IMR-90 (cell line): ENCODE measurements at regions not wholly inside any gene's neighbourhood (a gene's known extent, or its start where the extent isn't known, plus 50 kb on each side); places are given as distances from the start of the nearest gene placed in this dataset.

Source experiments
- ATAC-seq: fragments of 200-7000 bp; cut with Tn5 transposase; 2 replicates; pipeline ENCODE4 v1.9.1; 2020; ENCODE audit warnings: low read depth, mild to moderate bottlenecking, moderate library complexity
- BruUV-seq: library from RNA; stranded (reverse); fragments of 400-500 nt; replicated peaks from 2 replicates; lab custom pipeline; 2021; lab: Mats Ljungman, UMichigan
- CTCF ChIA-PET: fragments of 300-600 bp; formaldehyde crosslinking; extraction: SDS; loops from one replicate; lab custom pipeline; 2021; ENCODE audit warnings: antibody characterized with exemption; lab: Yijun Ruan, JAX
- POLR2A ChIA-PET: fragments of 300-600 bp; sonication (Branson Sonifier 250); formaldehyde crosslinking; loops from one replicate; lab custom pipeline; 2022; ENCODE audit warnings: antibody characterized with exemption; ENCODE audit not compliant: unreplicated experiment; lab: Charles Lee
- DNase-seq: peaks from one replicate; pipeline ENCODE4 v3.0.0; 2013
- H2AFZ ChIP-seq: replicated peaks from 2 replicates; pipeline ENCODE3; 2013; ENCODE audit warnings: low read length, mild to moderate bottlenecking; ENCODE audit not compliant: poor library complexity
- H2AK5ac ChIP-seq: 2 replicates; pipeline ENCODE4 v1.6.1; 2013; ENCODE audit warnings: low read depth, low read length, inconsistent platforms
- H2AK9ac ChIP-seq: replicated peaks from 2 replicates; pipeline ENCODE3; 2013; ENCODE audit warnings: mild to moderate bottlenecking, low read depth, low read length, moderate library complexity; ENCODE audit not compliant: poor library complexity
- H2BK120ac ChIP-seq: 2 replicates; pipeline ENCODE4 v1.6.1; 2013; ENCODE audit warnings: low read depth, low read length, inconsistent platforms
- H2BK15ac ChIP-seq: 3 replicates; pipeline ENCODE4 v1.6.1; 2013; ENCODE audit warnings: low read depth, low read length, inconsistent platforms
- H2BK20ac ChIP-seq: 2 replicates; pipeline ENCODE4 v1.6.1; 2013; ENCODE audit warnings: low read depth, mild to moderate bottlenecking, inconsistent platforms, low read length, moderate library complexity
- H2BK5ac ChIP-seq: 2 replicates; pipeline ENCODE4 v1.6.1; 2013; ENCODE audit warnings: mild to moderate bottlenecking, low read depth, low read length, inconsistent platforms; ENCODE audit not compliant: poor library complexity, severe bottlenecking
- H3K14ac ChIP-seq: replicated peaks from 2 replicates; pipeline ENCODE4 v1.6.1; 2013; ENCODE audit warnings: low read depth, low read length, inconsistent platforms
- H3K18ac ChIP-seq: 2 replicates; pipeline ENCODE4 v1.6.1; 2013; ENCODE audit warnings: low read depth, low read length, control low read depth
- H3K23ac ChIP-seq: 2 replicates; pipeline ENCODE4 v1.6.1; 2013; ENCODE audit warnings: low read depth, low read length, inconsistent platforms
- H3K27ac ChIP-seq: 2 replicates; pipeline ENCODE4 v1.5.1; 2013; ENCODE audit warnings: mild to moderate bottlenecking, control low read depth, low read length; ENCODE audit not compliant: insufficient read depth
- H3K27me3 ChIP-seq: 2 replicates; pipeline ENCODE4 v1.6.1; 2013; ENCODE audit warnings: low read length; ENCODE audit not compliant: control insufficient read depth, insufficient read depth
- H3K36me3 ChIP-seq: 2 replicates; pipeline ENCODE4 v1.6.1; 2013; ENCODE audit warnings: low read length, mixed read lengths; ENCODE audit not compliant: control insufficient read depth, insufficient read depth
- H3K4ac ChIP-seq: 2 replicates; pipeline ENCODE4 v1.6.1; 2013; ENCODE audit warnings: low read depth, low read length, inconsistent platforms
- H3K4me1 ChIP-seq: 2 replicates; pipeline ENCODE4 v1.6.1; 2013; ENCODE audit warnings: low read length, mixed read lengths; ENCODE audit not compliant: control insufficient read depth, insufficient read depth
- H3K4me2 ChIP-seq: 2 replicates; pipeline ENCODE4 v1.6.1; 2013; ENCODE audit warnings: low read depth, mild to moderate bottlenecking, control low read depth, low read length, moderate library complexity
- H3K4me3 ChIP-seq: 2 replicates; pipeline ENCODE4 v1.5.1; 2013; ENCODE audit warnings: low read depth, mild to moderate bottlenecking, control low read depth, low read length, moderate library complexity; ENCODE audit not compliant: insufficient read depth
- H3K56ac ChIP-seq: 2 replicates; pipeline ENCODE4 v1.6.1; 2013; ENCODE audit warnings: low read length, inconsistent platforms; ENCODE audit not compliant: insufficient read depth; ENCODE audit errors: extremely low read depth
- H3K79me1 ChIP-seq, 2 experiments: 2 replicates each; pipeline ENCODE4 v1.6.1; 2013; ENCODE audit warnings: low read length in 2 of 2, inconsistent platforms in 1 of 2, low read depth in 1 of 2
- H3K9ac ChIP-seq: 2 replicates; pipeline ENCODE4 v1.6.1; 2013; ENCODE audit warnings: low read depth, low read length, control low read depth
- H3K9me1 ChIP-seq: 2 replicates; pipeline ENCODE4 v1.6.1; 2013; ENCODE audit warnings: low read length, inconsistent platforms; ENCODE audit not compliant: insufficient read depth
- H3K9me3 ChIP-seq: 2 replicates; pipeline ENCODE4 v1.6.1; 2013; ENCODE audit warnings: low read length; ENCODE audit not compliant: control insufficient read depth, insufficient read depth
- H4K20me1 ChIP-seq: 2 replicates; pipeline ENCODE4 v1.6.1; 2013; ENCODE audit warnings: low read length, inconsistent platforms; ENCODE audit not compliant: insufficient read depth
- H4K5ac ChIP-seq: 2 replicates; pipeline ENCODE4 v1.6.1; 2013; ENCODE audit warnings: mild to moderate bottlenecking, low read depth, low read length, control low read depth
- H4K8ac ChIP-seq, 2 experiments: 2 replicates each; pipeline ENCODE4 v1.6.1; 2013; ENCODE audit warnings: low read depth in 2 of 2, low read length in 2 of 2, control low read depth in 1 of 2, inconsistent platforms in 1 of 2
- H4K91ac ChIP-seq: 2 replicates; pipeline ENCODE4 v1.6.1; 2013; ENCODE audit warnings: low read depth, low read length, inconsistent platforms; ENCODE audit not compliant: insufficient read depth
- BHLHE40 ChIP-seq: fragments of 150-350 bp; IDR thresholded peaks from 2 replicates; pipeline ENCODE4 v1.6.1; 2016; ENCODE audit warnings: mild to moderate bottlenecking, low read depth, low read length
- CEBPB ChIP-seq: IDR thresholded peaks from 2 replicates; pipeline ENCODE4 v1.6.1; 2012; ENCODE audit warnings: low read depth, low read length, improper control_type of control experiment
- CHD1 ChIP-seq: IDR thresholded peaks from 2 replicates; pipeline ENCODE4 v1.6.1; 2012; ENCODE audit warnings: low read depth, low read length, improper control_type of control experiment
- CTCF ChIP-seq: conservative IDR thresholded peaks from 2 replicates; pipeline ENCODE4 v1.5.1; 2012; ENCODE audit warnings: mild to moderate bottlenecking, low read depth, low read length, improper control_type of control experiment
- ELK1 ChIP-seq: fragments of 150-350 bp; IDR thresholded peaks from 2 replicates; pipeline ENCODE4 v1.6.1; 2016; ENCODE audit warnings: low read depth, mild to moderate bottlenecking, low read length, moderate library complexity, borderline replicate concordance
- FOS ChIP-seq: fragments of 150-350 bp; IDR thresholded peaks from 2 replicates; pipeline ENCODE4 v1.6.1; 2016; ENCODE audit warnings: low read depth, low read length
- MAFK ChIP-seq: IDR thresholded peaks from 2 replicates; pipeline ENCODE4 v1.6.1; 2012; ENCODE audit warnings: low read depth, low read length, improper control_type of control experiment
- MAZ ChIP-seq: IDR thresholded peaks from 2 replicates; pipeline ENCODE4 v1.6.1; 2012; ENCODE audit warnings: low read depth, mild to moderate bottlenecking, low read length, improper control_type of control experiment, moderate library complexity, borderline replicate concordance
- MXI1 ChIP-seq: IDR thresholded peaks from 2 replicates; pipeline ENCODE4 v1.6.1; 2012; ENCODE audit warnings: low read depth, mild to moderate bottlenecking, low read length, moderate library complexity, borderline replicate concordance
- NFE2L2 ChIP-seq: fragments of 150-350 bp; IDR thresholded peaks from 2 replicates; pipeline ENCODE4 v1.6.1; 2016; ENCODE audit warnings: low read depth, mild to moderate bottlenecking, low read length
- POLR2A ChIP-seq: IDR thresholded peaks from 2 replicates; pipeline ENCODE4 v1.6.1; 2012; ENCODE audit warnings: mild to moderate bottlenecking, low read depth, low read length
- RAD21 ChIP-seq: IDR thresholded peaks from 2 replicates; pipeline ENCODE4 v1.6.1; 2012; ENCODE audit warnings: low read length, improper control_type of control experiment
- RCOR1 ChIP-seq: IDR thresholded peaks from 2 replicates; pipeline ENCODE4 v1.6.1; 2012; ENCODE audit warnings: mild to moderate bottlenecking, low read length, improper control_type of control experiment; ENCODE audit not compliant: insufficient replicate concordance
- RFX5 ChIP-seq: IDR thresholded peaks from 2 replicates; pipeline ENCODE4 v1.8.0; 2012; ENCODE audit warnings: low read depth, mild to moderate bottlenecking, low read length, moderate library complexity
- SMC3 ChIP-seq: fragments of 150-350 bp; IDR thresholded peaks from 2 replicates; pipeline ENCODE4 v1.6.1; 2016; ENCODE audit warnings: low read depth, mild to moderate bottlenecking, antibody characterized with exemption, low read length, moderate library complexity
- USF2 ChIP-seq: fragments of 150-350 bp; IDR thresholded peaks from 2 replicates; pipeline ENCODE4 v1.6.1; 2017; ENCODE audit warnings: mild to moderate bottlenecking, antibody characterized with exemption, low read length, low read depth
- WGBS, 2 experiments: methylation state at CpG; one replicate each; pipeline versions ENCODE4 v1.1.5 to v1.1.7; 2013; ENCODE audit warnings: missing lambda C conversion rate in 2 of 2; ENCODE audit not compliant: insufficient read length in 1 of 2; ENCODE audit errors: extremely low coverage in 2 of 2; 5-methylcytosine and 5-hydroxymethylcytosine counted together
- dilution Hi-C: fragments of 300-500 bp; cut with HindIII; formaldehyde crosslinking; loops from one replicate; pipeline ENCODE4 v1.14.3; 2018; ENCODE audit warnings: low sequenced_read_pairs; ENCODE audit not compliant: unreplicated experiment
- in situ Hi-C: fragments of 300-500 bp; cut with MboI; formaldehyde crosslinking; loops from 3 replicates; pipeline ENCODE4 v1.14.3; 2019; ENCODE audit warnings: low sequenced_read_pairs, inconsistent platforms, mixed read lengths
- intact Hi-C: fragments of 100-400 bp; cut with micrococcal nuclease; formaldehyde crosslinking; loops from 2 replicates; pipeline ENCODE4 v1.10.0; 2022

GRCh38 chr2:118750959-118751565 is 96.4 kb downstream of the EN1 start:
- POLR2A ChIA-PET = no interaction called here
- no peak for DNase-seq
- CTCF ChIA-PET = interaction anchor here (0.8 kb wide), 1 partner anchor 84 kb away, joined by 3 read pairs; no protein-coding TSS in a partner anchor

More at GRCh38 chr2:118750959-118751565, 96.4 kb downstream of the EN1 start:
- no peak overlapping the region for H3K9ac ChIP-seq
- no peak overlapping the region for H2AK9ac ChIP-seq
- H3K14ac ChIP-seq = no peak overlapping the region
- no peak overlapping the region for H2AK5ac ChIP-seq
- no peak overlapping the region for H3K27ac ChIP-seq
- no peak overlapping the region for H4K8ac ChIP-seq
- no peaks in the 10 kb centered on the region for H3K9me1 ChIP-seq
- no peak overlapping the region for H2BK20ac ChIP-seq
- intact Hi-C loops = no loop called here
- H4K91ac ChIP-seq = no peak overlapping the region
- H2AFZ ChIP-seq = no peak overlapping the region
- no peak for TF ChIP-seq RAD21
- TF ChIP-seq CEBPB = no peak
- TF ChIP-seq RFX5 = no peak
- TF ChIP-seq MAFK = no peak
- TF ChIP-seq NFE2L2 = no peak
- TF ChIP-seq CTCF = no peak
- no peak for TF ChIP-seq MAZ
- no peak for TF ChIP-seq POLR2A
- no peak for TF ChIP-seq ELK1
- TF ChIP-seq BHLHE40 = no peak
- no peak for TF ChIP-seq SMC3
- TF ChIP-seq MXI1 = no peak
- TF ChIP-seq USF2 = no peak
- TF ChIP-seq RCOR1 = no peak
- no peak for TF ChIP-seq CHD1
- no peak for TF ChIP-seq FOS
- no TSS peak for BruUV-seq
- H2BK120ac ChIP-seq = no peak overlapping the region
- no peak overlapping the region for H3K23ac ChIP-seq
- peaks cover 7% of the 10 kb centered on the region; the same call in 1 of the 2 replicates for H3K27me3 ChIP-seq
- H3K79me1 ChIP-seq = no peaks in the 10 kb centered on the region
- H4K20me1 ChIP-seq = no peaks in the 10 kb centered on the region
- 80% methylated on average over 1 of the region's 3 CpGs; no CpG with 5 or more reads in 1 of the 2 experiments for WGBS, 2 experiments
- no peaks in the 10 kb centered on the region for H3K4me1 ChIP-seq
- no peak overlapping the region for H2BK5ac ChIP-seq
- dilution Hi-C loops = no loop called here
- H2BK15ac ChIP-seq = no peak overlapping the region
- no peaks in the 10 kb centered on the region for H3K9me3 ChIP-seq
- H3K4ac ChIP-seq = no peak overlapping the region
- no peak overlapping the region for H4K5ac ChIP-seq
- ATAC-seq = no peak
- no peak overlapping the region for H3K4me3 ChIP-seq
- in situ Hi-C loops = no loop called here
- no peaks in the 10 kb centered on the region for H3K36me3 ChIP-seq
- no peak overlapping the region for H3K4me2 ChIP-seq
- no peak overlapping the region for H3K18ac ChIP-seq
- no peak overlapping the region for H3K56ac ChIP-seq
